ENCODE measurements at regions not wholly inside any gene's neighbourhood (a gene's known extent, or its start where the extent isn't known, plus 50 kb on each side); places are given as distances from the start of the nearest gene placed in this dataset.

DNA sequence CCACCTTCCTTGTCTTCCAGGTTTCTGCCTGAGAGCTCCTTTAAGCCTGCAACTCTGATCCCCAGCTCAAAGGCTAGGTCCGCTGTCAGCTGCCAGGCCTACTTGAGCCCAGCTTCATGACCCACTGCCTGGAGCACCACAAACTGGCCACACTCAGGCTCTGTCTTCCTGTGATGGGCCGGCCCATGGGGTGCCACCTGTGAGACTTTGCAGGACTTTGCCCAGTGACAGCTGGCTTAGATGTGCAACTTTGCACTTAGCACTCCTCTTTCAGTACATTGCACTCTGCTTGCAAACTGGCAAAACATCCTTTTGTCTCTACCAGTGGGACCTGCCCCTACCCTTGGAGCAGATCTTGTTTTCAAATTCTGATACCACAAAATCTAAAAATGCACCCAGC is 311.5 kb upstream of the PDE4D start:
- Histone ChIP-seq H3K23ac (ENCODE audit: insufficient read length, low read depth, low read length) (no peak overlapping the region), H2AK5ac (ENCODE audit: insufficient read length, low read length) (no peak overlapping the region), H4K20me1 (ENCODE audit: control insufficient read depth, insufficient read depth, insufficient read length) (no peaks in the 10 kb centered on the region), H2BK5ac (ENCODE audit: insufficient read length, low read length) (no peak overlapping the region), H2BK120ac (ENCODE audit: low read depth, low read length, poor library complexity, severe bottlenecking) (no peak overlapping the region), H3K14ac (ENCODE audit: insufficient read depth, low read length) (no peak overlapping the region), H4K5ac (ENCODE audit: insufficient read length, low read depth, low read length) (no peak overlapping the region), H3K27me3 (ENCODE audit: insufficient read depth, low read length) (no peaks in the 10 kb centered on the region), H2BK20ac (ENCODE audit: low read depth, low read length, poor library complexity, severe bottlenecking) (no peak overlapping the region), H3K4me1 (ENCODE audit: insufficient read depth, low read length) (no peaks in the 10 kb centered on the region; the same call in 1 of the 2 replicates), H3K23me2 (ENCODE audit: insufficient read length, low read depth, low read length, poor library complexity, severe bottlenecking) (no peaks in the 10 kb centered on the region), H3K27ac (ENCODE audit: insufficient read length, low read depth, low read length) (no peak overlapping the region), H3K79me2 (ENCODE audit: insufficient read depth, low read length) (no peaks in the 10 kb centered on the region), H4K8ac (replicated peaks; ENCODE audit: insufficient read length, low read depth, low read length) (no peak overlapping the region), H3K56ac (ENCODE audit: insufficient read length, low read depth, low read length) (no peak overlapping the region), H3K79me1 (ENCODE audit: insufficient read depth, low read depth, low read length, poor library complexity, severe bottlenecking) (no peaks in the 10 kb centered on the region), H3T11ph (ENCODE audit: low read length) (no peak overlapping the region), H4K91ac (ENCODE audit: insufficient read length, low read depth, low read length) (no peak overlapping the region), H2BK12ac (ENCODE audit: insufficient read length, low read depth, low read length) (no peak overlapping the region), H3K4me2 (ENCODE audit: insufficient read depth, insufficient read length, low read length) (no peak overlapping the region), H3K9ac (ENCODE audit: extremely low read depth, insufficient read length, low read length) (no peak overlapping the region), H2AFZ (ENCODE audit: low read length) (no peak overlapping the region), H3K4ac (ENCODE audit: low read depth, low read length) (no peak overlapping the region), H3K18ac (ENCODE audit: insufficient read length, low read depth, low read length) (no peak overlapping the region), H3K9me3 (ENCODE audit: control insufficient read depth, low read depth, low read length) (no peaks in the 10 kb centered on the region), H2BK15ac (ENCODE audit: low read depth, low read length) (no peak overlapping the region)
- Mint-ChIP-seq H3K27ac (no peak overlapping the region), H3K4me1 (peaks cover 11 to 12% of the 10 kb centered on the region in 2 experiments), H3K36me3 (ENCODE audit: insufficient read depth in 1 of 3, low read depth in 3 of 3) (no peaks in the 10 kb centered on the region), H3K9me3 (no peaks in the 10 kb centered on the region), H3K27me3 (ENCODE audit: low read depth) (no peaks in the 10 kb centered on the region), H3K4me3 (no peak overlapping the region)
- DNase-seq, result no peak
- no CpG with 5 or more reads among the region's 2 CpGs for WGBS (ENCODE audit: extremely low coverage, insufficient read length, low lambda C conversion rate)
- no peak for TF ChIP-seq CTCF (conservative IDR thresholded peaks at IDR 0.05)

Measured in H9 (cell line).